Upper lobe of right lung (tissue), 1 donor: ENCODE measurements at regions not wholly inside any gene's neighbourhood (a gene's known extent, or its start where the extent isn't known, plus 50 kb on each side); places are given as distances from the start of the nearest gene placed in this dataset.

Experiments
- ATAC-seq: fragments of 200-7000 bp; cut with Tn5 transposase; one replicate; pipeline ENCODE4 v1.9.1; 2020; ENCODE audit warnings: mild to moderate bottlenecking, moderate library complexity
- DNase-seq: peaks from one replicate; pipeline ENCODE4 v3.0.0-alpha.2; 2020
- H3K27ac ChIP-seq: fragments of 200-600 bp; one replicate; pipeline ENCODE4 v1.8.0; 2022
- H3K27me3 ChIP-seq: fragments of 200-600 bp; one replicate; pipeline ENCODE4 v1.8.0; 2022; ENCODE audit warnings: mild to moderate bottlenecking
- H3K36me3 ChIP-seq: fragments of 200-600 bp; one replicate; pipeline ENCODE4 v1.8.0; 2022
- H3K4me1 ChIP-seq: fragments of 200-600 bp; one replicate; pipeline ENCODE4 v1.8.0; 2022
- H3K4me3 ChIP-seq: fragments of 200-600 bp; one replicate; pipeline ENCODE4 v1.8.0; 2022; ENCODE audit warnings: mild to moderate bottlenecking
- H3K9me3 ChIP-seq: fragments of 200-600 bp; one replicate; pipeline ENCODE4 v1.8.0; 2022
- intact Hi-C: fragments of 100-400 bp; cut with DNase I; formaldehyde crosslinking; loops from one replicate; pipeline ENCODE4 v1.11.0; 2022
- TF ChIP-seq, protein P1 (sequence below): fragments of 200-600 bp; IDR thresholded peaks from one replicate; pipeline ENCODE4 v1.8.0; 2022; ENCODE audit warnings: antibody characterized with exemption
- donor health status: DM: no; HTN: yes; CAD: no; lungs with severe emphysema.

- TF ChIP-seq, protein P1, sequence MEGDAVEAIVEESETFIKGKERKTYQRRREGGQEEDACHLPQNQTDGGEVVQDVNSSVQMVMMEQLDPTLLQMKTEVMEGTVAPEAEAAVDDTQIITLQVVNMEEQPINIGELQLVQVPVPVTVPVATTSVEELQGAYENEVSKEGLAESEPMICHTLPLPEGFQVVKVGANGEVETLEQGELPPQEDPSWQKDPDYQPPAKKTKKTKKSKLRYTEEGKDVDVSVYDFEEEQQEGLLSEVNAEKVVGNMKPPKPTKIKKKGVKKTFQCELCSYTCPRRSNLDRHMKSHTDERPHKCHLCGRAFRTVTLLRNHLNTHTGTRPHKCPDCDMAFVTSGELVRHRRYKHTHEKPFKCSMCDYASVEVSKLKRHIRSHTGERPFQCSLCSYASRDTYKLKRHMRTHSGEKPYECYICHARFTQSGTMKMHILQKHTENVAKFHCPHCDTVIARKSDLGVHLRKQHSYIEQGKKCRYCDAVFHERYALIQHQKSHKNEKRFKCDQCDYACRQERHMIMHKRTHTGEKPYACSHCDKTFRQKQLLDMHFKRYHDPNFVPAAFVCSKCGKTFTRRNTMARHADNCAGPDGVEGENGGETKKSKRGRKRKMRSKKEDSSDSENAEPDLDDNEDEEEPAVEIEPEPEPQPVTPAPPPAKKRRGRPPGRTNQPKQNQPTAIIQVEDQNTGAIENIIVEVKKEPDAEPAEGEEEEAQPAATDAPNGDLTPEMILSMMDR = no peak
- Histone ChIP-seq H3K9me3 (no peaks in the 10 kb centered on the region), H3K36me3 (no peaks in the 10 kb centered on the region), H3K4me3 (no peak overlapping the region), H3K27ac (no peak overlapping the region), H3K4me1 (no peaks in the 10 kb centered on the region), H3K27me3 (no peaks in the 10 kb centered on the region)
- intact Hi-C loops = no loop called here
- DNase-seq = no peak
- no peak for ATAC-seq
Observed at GRCh38 chr12:60874091-60874490, 1278.3 kb downstream of the SLC16A7 start.

GRCh38 chr12:60920841-60921495, 1325.1 kb downstream of the SLC16A7 start:
- no peak overlapping the region for H3K4me3 ChIP-seq
- TF ChIP-seq, protein P1 = no peak
- DNase-seq (no peak), ATAC-seq (no peak)
- H3K4me1 ChIP-seq = no peaks in the 10 kb centered on the region
- H3K27me3 ChIP-seq = no peaks in the 10 kb centered on the region
- H3K36me3 ChIP-seq = no peaks in the 10 kb centered on the region
- no peak overlapping the region for H3K27ac ChIP-seq
- H3K9me3 ChIP-seq = no peaks in the 10 kb centered on the region
- intact Hi-C loops = no loop called here

GRCh38 chr12:60921541-60921940, 1325.7 kb downstream of the SLC16A7 start:
- DNase-seq (no peak), ATAC-seq (no peak)
- intact Hi-C loops = no loop called here
- no peaks in the 10 kb centered on the region for H3K4me1 ChIP-seq
- H3K27me3 ChIP-seq = no peaks in the 10 kb centered on the region
- no peak overlapping the region for H3K27ac ChIP-seq
- TF ChIP-seq, protein P1 = no peak
- no peak overlapping the region for H3K4me3 ChIP-seq
- no peaks in the 10 kb centered on the region for H3K36me3 ChIP-seq
- no peaks in the 10 kb centered on the region for H3K9me3 ChIP-seq

- DNase-seq (no peak), ATAC-seq (no peak)
- H3K27ac ChIP-seq = no peak overlapping the region
- no peaks in the 10 kb centered on the region for H3K36me3 ChIP-seq
- no peaks in the 10 kb centered on the region for H3K9me3 ChIP-seq
- no peaks in the 10 kb centered on the region for H3K4me1 ChIP-seq
- H3K27me3 ChIP-seq = no peaks in the 10 kb centered on the region
- H3K4me3 ChIP-seq = no peak overlapping the region
- intact Hi-C loops = no loop called here
- TF ChIP-seq, protein P1 = no peak
Observed at GRCh38 chr12:60926256-60926655, 1330.4 kb downstream of the SLC16A7 start.

DNA sequence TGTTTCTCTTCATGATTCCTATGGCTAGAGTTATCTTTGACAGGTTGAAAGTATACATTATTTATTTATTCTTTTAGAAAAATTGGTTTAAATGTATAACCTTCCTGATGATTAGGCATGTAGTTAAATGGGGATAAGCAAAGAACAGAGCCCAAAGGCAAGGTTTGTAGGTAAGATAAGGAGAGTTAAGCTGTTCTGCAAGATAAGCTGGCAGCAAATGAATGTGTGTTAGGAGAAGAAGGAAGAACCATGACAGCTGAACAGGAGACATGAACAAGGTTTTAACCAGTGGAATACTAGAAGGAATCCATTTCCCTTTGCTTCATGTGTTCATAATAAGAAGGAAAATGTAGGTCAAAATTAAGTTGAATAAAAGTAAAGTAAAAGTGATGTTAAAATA, 1330.1 kb upstream of the USP15 start:
- DNase-seq (no peak), ATAC-seq (no peak)
- TF ChIP-seq, protein P1 = no peak
- no peaks in the 10 kb centered on the region for H3K4me1 ChIP-seq
- H3K4me3 ChIP-seq = no peak overlapping the region
- intact Hi-C loops = no loop called here
- H3K9me3 ChIP-seq = no peaks in the 10 kb centered on the region
- H3K36me3 ChIP-seq = no peaks in the 10 kb centered on the region
- no peaks in the 10 kb centered on the region for H3K27me3 ChIP-seq
- H3K27ac ChIP-seq = no peak overlapping the region
